Heart left ventricle (tissue), 13 donors: ENCODE measurements at regions not wholly inside any gene's neighbourhood (a gene's known extent, or its start where the extent isn't known, plus 50 kb on each side); places are given as distances from the start of the nearest gene placed in this dataset.
"Not testable (repeated sequence)": the region's sequence is repeated elsewhere in the genome, so short reads cannot be mapped to it uniquely, and the experiment has no call there.

Experiments
- CTCF ChIP-seq, 12 donors: fragments of 200-600 bp; sonication (generic) in 4 of 12; IDR thresholded peaks; one replicate each; pipeline versions ENCODE4 v1.5.0 to v1.8.0; 2018 to 2022; ENCODE audit warnings: antibody characterized with exemption in 12 of 12, mild to moderate bottlenecking in 5 of 12
- POLR2A ChIP-seq, 2 donors: fragments of 450-650 bp; IDR thresholded peaks; one replicate each; pipeline ENCODE4 v1.6.1; 2017; ENCODE audit warnings: antibody characterized with exemption in 2 of 2, mild to moderate bottlenecking in 2 of 2, moderate library complexity in 2 of 2
- donor health status: ischemic (EF 13 %, LVEDD 7.1; RV severe dilation, severe dysfunction).
- donor health status: DM: no; HTN: yes; CAD: no.
- donor health status: DM: no; HTN: no; CAD: no.
- donor health status: ischemic (EF 25% LVEDD 6.9; RV normal size, moderate dysfunction).
- donor health status: ischemic (EF 25% LVEDD 5.7; RV mildly dilated, moderate dysfunction).
- donor health status: ischemic (EF 35%, LVEDD 5.7; RV mildly dilated, moderate dysfunction).
- donor health status: nonischemic (EF 11% LVEDD 7.7; RV severe dilation, severe dysfunction).
- donor health status: DM: yes; HTN: yes; CAD: no.
- donor health status: PGD.
- donor health status: ischemic (EF 29% LVEDD 5.4; RV normal size, mild dysfunction).
- donor health status: nonischemic (EF 23%, LVEDD 6.1; RV moderate dilation, normal function).

GRCh38 chr15:19965574-19965973, 576.0 kb downstream of the GOLGA6L6 start:
- TF ChIP-seq CTCF, POLR2A (IDR thresholded peaks at IDR 0.05): not testable (repeated sequence)
